ENCODE measurements at regions not wholly inside any gene's neighbourhood (a gene's known extent, or its start where the extent isn't known, plus 50 kb on each side); places are given as distances from the start of the nearest gene placed in this dataset.

DNA sequence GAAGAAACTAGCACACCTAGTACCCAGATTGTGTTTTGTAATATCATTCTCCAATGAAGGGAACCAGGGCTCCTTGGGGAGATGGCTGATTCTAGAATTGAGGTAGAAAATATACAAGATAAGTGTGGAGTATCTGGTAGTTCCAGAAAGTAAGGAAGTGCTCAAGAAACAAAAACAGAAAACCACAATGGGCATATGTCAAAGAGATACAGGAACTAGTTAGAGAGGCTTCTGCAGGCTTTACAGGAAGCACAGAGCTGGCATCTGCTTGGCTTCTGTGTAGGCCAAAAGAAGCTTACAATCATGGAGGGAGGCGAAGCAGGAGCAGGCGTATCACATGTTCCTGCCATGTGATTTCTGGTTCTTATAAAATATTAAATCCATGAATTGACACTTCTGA lies 105.7 kb upstream of the TMEM161B start:
- H3K9ac ChIP-seq (ENCODE audit: insufficient read depth, low read depth, low read length) = no peak overlapping the region
- H3K79me2 ChIP-seq (ENCODE audit: insufficient read depth, low read length) = no peaks in the 10 kb centered on the region
- no peak overlapping the region for H3K27ac ChIP-seq (ENCODE audit: extremely low read length, insufficient read depth, low read length)
- DNase-seq (ENCODE audit: low spot score) (no peak), ATAC-seq (no peak), FAIRE-seq (no peak)
- H3K9me3 ChIP-seq (ENCODE audit: low read length) = no peaks in the 10 kb centered on the region
- BruUV-seq (replicated peaks) = no TSS peak
- no peaks in the 10 kb centered on the region for H3K27me3 ChIP-seq (ENCODE audit: control insufficient read depth in 1 of 2, insufficient read depth in 2 of 2, low read length in 2 of 2)
- intact Hi-C loops (cut with micrococcal nuclease; ENCODE audit: unreplicated experiment) (no loop called here), in situ Hi-C loops (cut with HindIII; ENCODE audit: extremely low pct_ligation_motif_present, low pct_unique_long_range_greater_than_20kb) (no loop called here)
- WGBS (ENCODE audit: low lambda C conversion rate) = 34% methylated on average over 2 of the region's 2 CpGs
- TF ChIP-seq, protein P1, sequence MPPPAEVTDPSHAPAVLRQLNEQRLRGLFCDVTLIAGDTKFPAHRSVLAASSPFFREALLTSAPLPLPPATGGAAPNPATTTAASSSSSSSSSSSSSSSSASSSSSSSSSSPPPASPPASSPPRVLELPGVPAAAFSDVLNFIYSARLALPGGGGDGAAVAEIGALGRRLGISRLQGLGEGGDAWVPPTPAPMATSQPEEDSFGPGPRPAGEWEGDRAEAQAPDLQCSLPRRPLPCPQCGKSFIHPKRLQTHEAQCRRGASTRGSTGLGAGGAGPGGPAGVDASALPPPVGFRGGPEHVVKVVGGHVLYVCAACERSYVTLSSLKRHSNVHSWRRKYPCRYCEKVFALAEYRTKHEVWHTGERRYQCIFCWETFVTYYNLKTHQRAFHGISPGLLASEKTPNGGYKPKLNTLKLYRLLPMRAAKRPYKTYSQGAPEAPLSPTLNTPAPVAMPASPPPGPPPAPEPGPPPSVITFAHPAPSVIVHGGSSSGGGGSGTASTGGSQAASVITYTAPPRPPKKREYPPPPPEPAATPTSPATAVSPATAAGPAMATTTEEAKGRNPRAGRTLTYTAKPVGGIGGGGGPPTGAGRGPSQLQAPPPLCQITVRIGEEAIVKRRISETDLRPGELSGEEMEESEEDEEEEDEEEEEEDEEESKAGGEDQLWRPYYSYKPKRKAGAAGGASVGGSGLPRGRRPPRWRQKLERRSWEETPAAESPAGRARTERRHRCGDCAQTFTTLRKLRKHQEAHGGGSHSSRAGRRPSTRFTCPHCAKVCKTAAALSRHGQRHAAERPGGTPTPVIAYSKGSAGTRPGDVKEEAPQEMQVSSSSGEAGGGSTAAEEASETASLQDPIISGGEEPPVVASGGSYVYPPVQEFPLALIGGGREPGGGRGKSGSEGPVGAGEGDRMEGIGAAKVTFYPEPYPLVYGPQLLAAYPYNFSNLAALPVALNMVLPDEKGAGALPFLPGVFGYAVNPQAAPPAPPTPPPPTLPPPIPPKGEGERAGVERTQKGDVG (CRISPR knock-in tag; IDR thresholded peaks at IDR 0.05; ENCODE audit: borderline replicate concordance) = no peak
- TF ChIP-seq TOPORS (CRISPR knock-in tag; IDR thresholded peaks at IDR 0.05) (no peak), CBX5 (CRISPR knock-in tag; IDR thresholded peaks at IDR 0.05; ENCODE audit: borderline replicate concordance) (no peak), NFIC (IDR thresholded peaks at IDR 0.05; ENCODE audit: low read length) (no peak), ZKSCAN1 (IDR thresholded peaks at IDR 0.05; ENCODE audit: low read length) (no peak), GLMP (CRISPR knock-in tag; IDR thresholded peaks at IDR 0.05; ENCODE audit: borderline replicate concordance) (no peak), ZMYM4 (CRISPR knock-in tag; IDR thresholded peaks at IDR 0.05) (no peak), BRD4 (CRISPR knock-in tag; IDR thresholded peaks at IDR 0.05) (no peak), MTF2 (CRISPR knock-in tag; IDR thresholded peaks at IDR 0.05; ENCODE audit: borderline replicate concordance) (no peak), EZH2 (conservative IDR thresholded peaks at IDR 0.05; ENCODE audit: low read depth, low read length) (no peak), HHEX (CRISPR knock-in tag; IDR thresholded peaks at IDR 0.05) (no peak), ZNF713 (CRISPR knock-in tag; IDR thresholded peaks at IDR 0.05) (no peak)
- TF ChIP-seq, protein P2, sequence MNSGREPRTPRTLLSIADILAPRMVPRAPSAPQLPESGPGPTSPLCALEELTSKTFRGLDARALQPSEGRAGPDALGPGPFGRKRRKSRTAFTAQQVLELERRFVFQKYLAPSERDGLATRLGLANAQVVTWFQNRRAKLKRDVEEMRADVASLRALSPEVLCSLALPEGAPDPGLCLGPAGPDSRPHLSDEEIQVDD (CRISPR knock-in tag; IDR thresholded peaks at IDR 0.05; ENCODE audit: borderline replicate concordance) = no peak
- H3K4me2 ChIP-seq (ENCODE audit: low read depth, low read length) = no peak overlapping the region
- no peaks in the 10 kb centered on the region for H3K36me3 ChIP-seq (replicated peaks in 1 of 2; ENCODE audit: control insufficient read depth in 1 of 2, insufficient read depth in 2 of 2, low read length in 2 of 2)
- ChIA-PET POLR2A (no interaction called here), CTCF (ENCODE audit: low intra/inter-chr PET ratio, low total read pairs) (no interaction called here)
- no peak overlapping the region for H2AFZ ChIP-seq (ENCODE audit: low read length)
- no peaks in the 10 kb centered on the region for H4K20me1 ChIP-seq (ENCODE audit: insufficient read depth, low read length)
- H3K4me1 ChIP-seq (ENCODE audit: insufficient read depth, low read length) = no peaks in the 10 kb centered on the region
- H3K4me3 ChIP-seq (replicated peaks in 1 of 3; ENCODE audit: insufficient read depth in 1 of 3, low read depth in 2 of 3, low read length in 3 of 3) = no peak overlapping the region
